GM12878 (cell line): ENCODE measurements at regions not wholly inside any gene's neighbourhood (a gene's known extent, or its start where the extent isn't known, plus 50 kb on each side); places are given as distances from the start of the nearest gene placed in this dataset.

Experiments
- ATAC-seq: fragments of 200-7000 bp; cut with Tn5 transposase; 3 replicates; pipeline ENCODE4 v1.9.1; 2020; ENCODE audit warnings: mild to moderate bottlenecking, moderate library complexity
- BruUV-seq: library from RNA; stranded (reverse); fragments of 400-500 nt; replicated peaks from 2 replicates; lab custom pipeline; 2021; lab: Mats Ljungman, UMichigan
- CTCF ChIA-PET: fragments of 300-600 bp; sonication (Branson Sonifier 250); formaldehyde crosslinking; extraction: SDS; loops from one replicate; lab custom pipeline; 2021; ENCODE audit warnings: inconsistent platforms; lab: Yijun Ruan, JAX
- POLR2A ChIA-PET: fragments of 350-600 bp; formaldehyde crosslinking; extraction: SDS; loops from one replicate; lab custom pipeline; 2021; ENCODE audit warnings: inconsistent platforms; lab: Charles Lee
- RAD21 ChIA-PET: fragments of 300-600 bp; sonication (Branson Sonifier 250); formaldehyde crosslinking; loops from one replicate; lab custom pipeline; 2023; ENCODE audit warnings: antibody characterized with exemption; ENCODE audit not compliant: unreplicated experiment; lab: Charles Lee
- SMC1A ChIA-PET: fragments of 300-600 bp; sonication (Branson Sonifier 250); formaldehyde crosslinking; loops from one replicate; lab custom pipeline; 2023; ENCODE audit not compliant: unreplicated experiment, uncharacterized antibody; lab: Charles Lee
- DNase-seq: peaks from one replicate; pipeline ENCODE4 v3.0.0-alpha.2; 2011; ENCODE audit warnings: low read depth, low spot score
- FAIRE-seq: peaks from 3 replicates; lab custom pipeline; 2011; peaks lifted over from hg19 to GRCh38; lab: Jason Lieb, UNC
- H2AFZ ChIP-seq: 2 replicates; pipeline ENCODE4 v1.6.0; 2011; ENCODE audit warnings: low read depth, low read length, control low read depth; ENCODE audit not compliant: control insufficient read depth
- H3K27ac ChIP-seq: 2 replicates; pipeline ENCODE4 v1.5.1; 2011; ENCODE audit warnings: control low read depth; ENCODE audit not compliant: control insufficient read depth, insufficient read depth
- H3K27me3 ChIP-seq, 2 experiments: replicated peaks in 1 of 2; 2 replicates each; pipeline versions ENCODE4 v1.6.0 to v1.6.1; 2011; ENCODE audit warnings: low read length in 1 of 2; ENCODE audit not compliant: control insufficient read depth in 2 of 2, insufficient read depth in 2 of 2
- H3K36me3 ChIP-seq, 2 experiments: 2 replicates each; pipeline ENCODE4 v1.5.1; 2011; ENCODE audit warnings: low read length in 1 of 2; ENCODE audit not compliant: control insufficient read depth in 2 of 2, insufficient read depth in 2 of 2
- H3K4me1 ChIP-seq: 2 replicates; pipeline ENCODE4 v1.6.1; 2011; ENCODE audit warnings: mild to moderate bottlenecking, low read length, moderate library complexity, mixed read lengths; ENCODE audit not compliant: control insufficient read depth, insufficient read depth
- H3K4me2 ChIP-seq: 2 replicates; pipeline ENCODE4 v1.6.0; 2011; ENCODE audit warnings: control low read depth; ENCODE audit not compliant: control insufficient read depth, insufficient read depth
- H3K4me3 ChIP-seq: fragments of 200-600 bp; sonication (generic); 2 replicates; pipeline ENCODE4 v1.5.1; 2016
- H3K79me2 ChIP-seq: 2 replicates; pipeline ENCODE4 v1.6.0; 2011; ENCODE audit warnings: low read length; ENCODE audit not compliant: control insufficient read depth, insufficient read depth
- H3K9ac ChIP-seq: 2 replicates; pipeline ENCODE4 v1.8.0; 2011; ENCODE audit warnings: low read length, control low read depth, mixed read lengths; ENCODE audit not compliant: control insufficient read depth, insufficient read depth
- H3K9me3 ChIP-seq: replicated peaks from 3 replicates; pipeline ENCODE4 v1.5.1; 2011; ENCODE audit warnings: mild to moderate bottlenecking, low read length; ENCODE audit not compliant: control insufficient read depth, insufficient read depth
- H4K20me1 ChIP-seq: 2 replicates; pipeline ENCODE4 v1.6.0; 2011; ENCODE audit not compliant: control insufficient read depth, insufficient read depth
- CBX3 ChIP-seq: fragments of 200-600 bp; sonication (generic); IDR thresholded peaks from 2 replicates; pipeline ENCODE4 v1.6.1; 2016; ENCODE audit warnings: low read depth, borderline replicate concordance
- CHD4 ChIP-seq: fragments of 200-600 bp; sonication (generic); IDR thresholded peaks from 2 replicates; pipeline ENCODE4 v1.6.1; 2016; ENCODE audit warnings: mild to moderate bottlenecking
- IKZF2 ChIP-seq, 2 experiments: fragments of 450-650 bp; IDR thresholded peaks; 2 replicates each; pipeline ENCODE4 v1.6.1; 2017; ENCODE audit warnings: mild to moderate bottlenecking in 2 of 2, moderate library complexity in 2 of 2
- KLF5 ChIP-seq: fragments of 450-650 bp; IDR thresholded peaks from 2 replicates; pipeline ENCODE4 v1.6.1; 2014; ENCODE audit warnings: mild to moderate bottlenecking; ENCODE audit not compliant: partially characterized antibody
- MTA2 ChIP-seq: fragments of 450-650 bp; IDR thresholded peaks from 2 replicates; pipeline ENCODE4 v1.6.1; 2016; ENCODE audit warnings: low read depth, mild to moderate bottlenecking, moderate library complexity
- RAD51 ChIP-seq: fragments of 450-650 bp; IDR thresholded peaks from 2 replicates; pipeline ENCODE4 v1.6.1; 2016; ENCODE audit warnings: moderate library complexity, mild to moderate bottlenecking, inconsistent platforms
- RELA ChIP-seq: fragments of 450-650 bp; IDR thresholded peaks from 2 replicates; pipeline ENCODE4 v1.8.0; 2014; ENCODE audit warnings: borderline replicate concordance; ENCODE audit not compliant: partially characterized antibody
- TAF1 ChIP-seq: IDR thresholded peaks from 2 replicates; pipeline ENCODE4 v1.6.1; 2011; ENCODE audit warnings: mild to moderate bottlenecking, low read depth, low read length, borderline replicate concordance
- TCF12 ChIP-seq: IDR thresholded peaks from 2 replicates; pipeline ENCODE4 v1.6.1; 2011; ENCODE audit warnings: low read depth, mild to moderate bottlenecking, low read length
- TCF7 ChIP-seq: IDR thresholded peaks from 2 replicates; pipeline ENCODE4 v1.6.1; 2014; ENCODE audit warnings: antibody characterized with exemption, borderline replicate concordance
- ZNF24 ChIP-seq: fragments of 450-650 bp; IDR thresholded peaks from 2 replicates; pipeline ENCODE4 v1.6.1; 2017; ENCODE audit warnings: antibody characterized with exemption, mild to moderate bottlenecking
- ZNF274 ChIP-seq: IDR thresholded peaks from one replicate; pipeline ENCODE4 v1.8.0; 2011; ENCODE audit not compliant: insufficient read length, insufficient read depth
- in situ Hi-C: fragments of 300-500 bp; cut with MboI; formaldehyde crosslinking; loops from 9 replicates; pipeline ENCODE4 v1.14.3; 2018; ENCODE audit warnings: mixed read lengths
- intact Hi-C: fragments of 100-400 bp; cut with micrococcal nuclease; formaldehyde crosslinking; loops from one replicate; pipeline ENCODE4 v1.14.2; 2022; ENCODE audit not compliant: unreplicated experiment
- TF ChIP-seq, protein P1 (sequence below), 3 experiments: IDR thresholded peaks in 2 of 3; conservative IDR thresholded peaks in 1 of 3; 2 replicates each; pipeline ENCODE4 v1.5.1; 2011; ENCODE audit warnings: low read depth in 3 of 3, low read length in 3 of 3, mild to moderate bottlenecking in 3 of 3, control low read depth in 2 of 3, moderate library complexity in 2 of 3, inconsistent platforms in 1 of 3, mixed read lengths in 1 of 3; ENCODE audit not compliant: control insufficient read depth in 2 of 3, insufficient read depth in 1 of 3; ENCODE audit errors: extremely low read depth in 1 of 3
- TF ChIP-seq, protein P2 (sequence below): IDR thresholded peaks from 2 replicates; pipeline ENCODE4 v1.6.1; 2011; ENCODE audit warnings: mild to moderate bottlenecking, low read depth, low read length, moderate library complexity; ENCODE audit not compliant: insufficient replicate concordance
- TF ChIP-seq, protein P3 (sequence below): fragments of 450-650 bp; IDR thresholded peaks from 2 replicates; pipeline ENCODE4 v1.6.1; 2014; ENCODE audit warnings: mild to moderate bottlenecking
- TF ChIP-seq, protein P4 (sequence below): IDR thresholded peaks from 2 replicates; pipeline ENCODE4 v1.6.1; 2012; ENCODE audit warnings: improper control_type of control experiment, low read depth, low read length; ENCODE audit not compliant: insufficient replicate concordance

DNA sequence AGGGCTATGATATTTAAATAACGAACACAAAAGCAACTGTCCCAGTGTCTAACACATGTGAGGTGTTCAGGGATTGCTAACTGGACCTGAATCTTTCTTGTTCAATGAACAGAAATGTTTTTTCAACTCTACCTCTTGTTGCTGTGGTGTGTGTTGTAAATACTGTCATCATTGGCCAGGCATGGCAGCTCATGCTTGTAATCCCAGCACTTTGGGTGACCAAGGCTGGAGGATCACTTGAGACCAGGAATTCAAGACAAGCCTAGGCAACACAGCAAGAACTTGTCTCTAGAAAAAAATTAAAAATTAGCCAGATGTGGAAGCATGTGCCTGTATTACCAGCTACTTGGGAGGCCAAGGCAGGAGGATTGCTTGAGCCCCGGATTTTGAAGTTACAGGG is 1250.9 kb downstream of the TYW1 start (continued):
- TF ChIP-seq, protein P1, sequence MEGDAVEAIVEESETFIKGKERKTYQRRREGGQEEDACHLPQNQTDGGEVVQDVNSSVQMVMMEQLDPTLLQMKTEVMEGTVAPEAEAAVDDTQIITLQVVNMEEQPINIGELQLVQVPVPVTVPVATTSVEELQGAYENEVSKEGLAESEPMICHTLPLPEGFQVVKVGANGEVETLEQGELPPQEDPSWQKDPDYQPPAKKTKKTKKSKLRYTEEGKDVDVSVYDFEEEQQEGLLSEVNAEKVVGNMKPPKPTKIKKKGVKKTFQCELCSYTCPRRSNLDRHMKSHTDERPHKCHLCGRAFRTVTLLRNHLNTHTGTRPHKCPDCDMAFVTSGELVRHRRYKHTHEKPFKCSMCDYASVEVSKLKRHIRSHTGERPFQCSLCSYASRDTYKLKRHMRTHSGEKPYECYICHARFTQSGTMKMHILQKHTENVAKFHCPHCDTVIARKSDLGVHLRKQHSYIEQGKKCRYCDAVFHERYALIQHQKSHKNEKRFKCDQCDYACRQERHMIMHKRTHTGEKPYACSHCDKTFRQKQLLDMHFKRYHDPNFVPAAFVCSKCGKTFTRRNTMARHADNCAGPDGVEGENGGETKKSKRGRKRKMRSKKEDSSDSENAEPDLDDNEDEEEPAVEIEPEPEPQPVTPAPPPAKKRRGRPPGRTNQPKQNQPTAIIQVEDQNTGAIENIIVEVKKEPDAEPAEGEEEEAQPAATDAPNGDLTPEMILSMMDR (IDR thresholded peaks at IDR 0.05 in 2 of 3, conservative IDR thresholded peaks at IDR 0.05 in 1 of 3; ENCODE audit: control insufficient read depth in 2 of 3, extremely low read depth in 1 of 3, insufficient read depth in 1 of 3, low read depth in 3 of 3, low read length in 3 of 3), result no peak

DNA sequence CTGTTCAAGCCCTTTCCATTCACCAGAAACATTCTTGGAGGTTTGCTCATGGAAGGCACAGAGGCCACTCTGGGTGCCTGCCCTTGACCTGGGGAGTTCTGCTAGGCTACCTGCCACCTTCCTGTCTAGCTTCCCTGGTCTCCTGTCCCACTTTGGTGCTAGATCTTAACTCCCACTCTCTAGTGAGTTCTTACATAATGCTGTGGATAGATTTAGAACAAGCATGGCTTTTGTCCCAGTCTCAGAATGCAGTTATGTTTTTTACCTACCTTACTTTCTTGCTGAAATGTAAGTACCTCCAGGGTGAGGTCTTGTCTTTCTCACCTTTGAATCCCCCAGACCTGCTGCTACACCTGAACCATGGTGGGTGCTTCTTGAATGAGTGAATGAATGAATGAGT is 1252.3 kb downstream of the TYW1 start:
- Histone ChIP-seq H3K79me2 (no peaks in the 10 kb centered on the region), H4K20me1 (no peaks in the 10 kb centered on the region), H3K27me3 (no peaks in the 10 kb centered on the region), H3K4me2 (no peak overlapping the region), H3K9me3 (no peaks in the 10 kb centered on the region), H3K27ac (no peak overlapping the region), H3K4me3 (no peak overlapping the region), H3K4me1 (no peaks in the 10 kb centered on the region), H3K9ac (no peak overlapping the region), H2AFZ (no peak overlapping the region), H3K36me3 (no peaks in the 10 kb centered on the region)
- POLR2A ChIA-PET, result no interaction called here
- CTCF ChIA-PET, result no interaction called here
- ATAC-seq, result no peak
- BruUV-seq, result no TSS peak
- no peak for DNase-seq
- intact Hi-C loops (no loop called here), in situ Hi-C loops (no loop called here)
- no peak for FAIRE-seq
- SMC1A ChIA-PET, result no interaction called here
- RAD21 ChIA-PET, result no interaction called here
- TF ChIP-seq, protein P2, sequence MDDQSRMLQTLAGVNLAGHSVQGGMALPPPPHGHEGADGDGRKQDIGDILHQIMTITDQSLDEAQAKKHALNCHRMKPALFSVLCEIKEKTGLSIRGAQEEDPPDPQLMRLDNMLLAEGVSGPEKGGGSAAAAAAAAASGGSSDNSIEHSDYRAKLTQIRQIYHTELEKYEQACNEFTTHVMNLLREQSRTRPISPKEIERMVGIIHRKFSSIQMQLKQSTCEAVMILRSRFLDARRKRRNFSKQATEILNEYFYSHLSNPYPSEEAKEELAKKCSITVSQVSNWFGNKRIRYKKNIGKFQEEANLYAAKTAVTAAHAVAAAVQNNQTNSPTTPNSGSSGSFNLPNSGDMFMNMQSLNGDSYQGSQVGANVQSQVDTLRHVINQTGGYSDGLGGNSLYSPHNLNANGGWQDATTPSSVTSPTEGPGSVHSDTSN, result no peak
- TF ChIP-seq TCF7, result no peak
- TF ChIP-seq, protein P3, sequence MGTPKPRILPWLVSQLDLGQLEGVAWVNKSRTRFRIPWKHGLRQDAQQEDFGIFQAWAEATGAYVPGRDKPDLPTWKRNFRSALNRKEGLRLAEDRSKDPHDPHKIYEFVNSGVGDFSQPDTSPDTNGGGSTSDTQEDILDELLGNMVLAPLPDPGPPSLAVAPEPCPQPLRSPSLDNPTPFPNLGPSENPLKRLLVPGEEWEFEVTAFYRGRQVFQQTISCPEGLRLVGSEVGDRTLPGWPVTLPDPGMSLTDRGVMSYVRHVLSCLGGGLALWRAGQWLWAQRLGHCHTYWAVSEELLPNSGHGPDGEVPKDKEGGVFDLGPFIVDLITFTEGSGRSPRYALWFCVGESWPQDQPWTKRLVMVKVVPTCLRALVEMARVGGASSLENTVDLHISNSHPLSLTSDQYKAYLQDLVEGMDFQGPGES, result no peak
- no peak for TF ChIP-seq TAF1
- no peak for TF ChIP-seq CHD4
- TF ChIP-seq MTA2, result no peak
- no peak for TF ChIP-seq RELA
- TF ChIP-seq ZNF24, result no peak
- TF ChIP-seq CBX3, result no peak
- no peak for TF ChIP-seq ZNF274
- no peak for TF ChIP-seq KLF5
- TF ChIP-seq RAD51, result no peak
- no peak for TF ChIP-seq TCF12
- no peak for TF ChIP-seq IKZF2 (IDR thresholded peaks at IDR 0.05)
- TF ChIP-seq, protein P4, sequence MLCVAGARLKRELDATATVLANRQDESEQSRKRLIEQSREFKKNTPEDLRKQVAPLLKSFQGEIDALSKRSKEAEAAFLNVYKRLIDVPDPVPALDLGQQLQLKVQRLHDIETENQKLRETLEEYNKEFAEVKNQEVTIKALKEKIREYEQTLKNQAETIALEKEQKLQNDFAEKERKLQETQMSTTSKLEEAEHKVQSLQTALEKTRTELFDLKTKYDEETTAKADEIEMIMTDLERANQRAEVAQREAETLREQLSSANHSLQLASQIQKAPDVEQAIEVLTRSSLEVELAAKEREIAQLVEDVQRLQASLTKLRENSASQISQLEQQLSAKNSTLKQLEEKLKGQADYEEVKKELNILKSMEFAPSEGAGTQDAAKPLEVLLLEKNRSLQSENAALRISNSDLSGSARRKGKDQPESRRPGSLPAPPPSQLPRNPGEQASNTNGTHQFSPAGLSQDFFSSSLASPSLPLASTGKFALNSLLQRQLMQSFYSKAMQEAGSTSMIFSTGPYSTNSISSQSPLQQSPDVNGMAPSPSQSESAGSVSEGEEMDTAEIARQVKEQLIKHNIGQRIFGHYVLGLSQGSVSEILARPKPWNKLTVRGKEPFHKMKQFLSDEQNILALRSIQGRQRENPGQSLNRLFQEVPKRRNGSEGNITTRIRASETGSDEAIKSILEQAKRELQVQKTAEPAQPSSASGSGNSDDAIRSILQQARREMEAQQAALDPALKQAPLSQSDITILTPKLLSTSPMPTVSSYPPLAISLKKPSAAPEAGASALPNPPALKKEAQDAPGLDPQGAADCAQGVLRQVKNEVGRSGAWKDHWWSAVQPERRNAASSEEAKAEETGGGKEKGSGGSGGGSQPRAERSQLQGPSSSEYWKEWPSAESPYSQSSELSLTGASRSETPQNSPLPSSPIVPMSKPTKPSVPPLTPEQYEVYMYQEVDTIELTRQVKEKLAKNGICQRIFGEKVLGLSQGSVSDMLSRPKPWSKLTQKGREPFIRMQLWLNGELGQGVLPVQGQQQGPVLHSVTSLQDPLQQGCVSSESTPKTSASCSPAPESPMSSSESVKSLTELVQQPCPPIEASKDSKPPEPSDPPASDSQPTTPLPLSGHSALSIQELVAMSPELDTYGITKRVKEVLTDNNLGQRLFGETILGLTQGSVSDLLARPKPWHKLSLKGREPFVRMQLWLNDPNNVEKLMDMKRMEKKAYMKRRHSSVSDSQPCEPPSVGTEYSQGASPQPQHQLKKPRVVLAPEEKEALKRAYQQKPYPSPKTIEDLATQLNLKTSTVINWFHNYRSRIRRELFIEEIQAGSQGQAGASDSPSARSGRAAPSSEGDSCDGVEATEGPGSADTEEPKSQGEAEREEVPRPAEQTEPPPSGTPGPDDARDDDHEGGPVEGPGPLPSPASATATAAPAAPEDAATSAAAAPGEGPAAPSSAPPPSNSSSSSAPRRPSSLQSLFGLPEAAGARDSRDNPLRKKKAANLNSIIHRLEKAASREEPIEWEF, result no peak
